ENCODE measurements at regions not wholly inside any gene's neighbourhood (a gene's known extent, or its start where the extent isn't known, plus 50 kb on each side); places are given as distances from the start of the nearest gene placed in this dataset.

DNA sequence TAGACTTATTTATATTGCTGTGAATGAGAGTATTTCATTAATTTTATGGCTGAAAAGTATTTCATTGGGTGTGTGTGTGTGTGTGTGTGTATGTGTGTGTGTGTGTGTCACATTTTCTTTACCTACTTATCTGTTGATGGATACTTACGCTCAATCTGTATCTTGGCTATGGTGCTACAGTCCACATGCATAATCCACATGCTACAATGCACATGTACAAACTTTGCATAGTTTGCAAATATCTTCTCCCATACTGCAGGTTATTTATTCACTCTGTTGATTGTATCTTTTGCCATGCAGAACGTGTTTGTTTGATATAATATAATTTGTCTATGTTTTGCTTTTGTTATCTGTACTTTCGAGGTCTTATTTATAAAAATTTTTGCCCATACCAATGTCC, 167.8 kb downstream of the RAB28 start:
- DNase-seq = no peak

- peak; percentile 22 for DNase-seq
Observed at GRCh38 chr4:13313856-13314255, 170.3 kb downstream of the RAB28 start.

- DNase-seq = no peak
Observed at GRCh38 chr4:13312264-13312663, 171.9 kb downstream of the RAB28 start.

DNA sequence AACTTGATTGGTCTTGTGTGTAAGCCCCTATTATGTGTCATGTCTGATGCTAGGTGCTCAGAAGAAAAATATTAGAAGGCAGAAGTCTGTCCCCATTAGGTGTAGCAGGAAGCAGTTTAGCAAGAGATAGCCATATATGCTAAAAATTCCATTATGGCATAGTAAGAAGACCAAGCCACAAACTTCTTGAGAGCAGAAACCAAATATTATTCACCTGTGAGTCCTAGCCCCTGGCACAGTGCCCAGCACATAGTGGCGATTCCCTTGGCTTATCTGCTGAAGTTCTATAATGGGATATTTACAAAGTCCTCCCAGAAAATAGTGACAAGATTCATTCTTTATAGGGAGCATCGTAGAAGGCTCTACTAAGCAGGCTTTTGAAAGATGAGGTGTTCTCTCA, 174.4 kb downstream of the RAB28 start:
- no peak for DNase-seq

GRCh38 chr4:13306356-13306755, 177.8 kb downstream of the RAB28 start:
- no peak for DNase-seq

GRCh38 chr4:13302876-13303275, 181.3 kb downstream of the RAB28 start:
- DNase-seq = no peak

DNA sequence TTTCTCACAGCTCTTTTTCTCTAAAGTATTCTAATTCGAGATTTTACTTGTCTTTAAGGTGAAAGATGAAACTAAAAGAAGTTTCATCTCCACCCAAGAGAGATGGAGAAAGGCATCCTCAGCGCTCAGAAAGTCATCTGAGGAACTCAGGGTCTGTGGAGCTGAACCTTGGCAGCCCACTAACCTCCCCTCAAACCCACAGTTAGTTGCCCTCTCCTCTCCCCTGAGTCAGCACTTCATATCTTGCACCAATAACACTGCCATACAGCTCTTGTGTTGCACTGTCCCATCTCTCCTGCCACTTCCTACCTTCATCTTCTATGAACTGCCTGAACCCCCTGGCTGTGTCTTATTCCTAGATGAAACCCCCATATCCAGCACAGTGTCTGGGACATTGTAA, 184.8 kb downstream of the RAB28 start:
- no peak for DNase-seq

DNA sequence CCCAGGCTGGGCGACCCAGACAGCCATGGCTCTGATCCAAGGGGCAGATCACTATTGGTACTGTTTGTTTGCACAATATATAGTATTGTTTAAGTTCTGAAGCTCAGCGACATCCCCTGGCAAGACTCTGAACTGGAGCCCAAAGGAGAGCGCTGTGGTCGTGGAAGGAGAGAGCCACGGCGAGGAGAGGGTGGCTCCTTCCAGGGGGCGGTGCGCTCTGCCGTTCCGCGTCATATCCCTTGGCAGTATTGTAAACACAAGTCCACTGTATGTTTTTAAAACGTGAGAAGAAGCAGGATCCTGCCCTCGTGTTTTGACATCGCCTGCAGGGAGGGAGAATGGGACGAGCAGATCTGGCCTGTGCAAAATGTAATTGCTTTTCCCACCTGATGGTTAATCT, 185.5 kb downstream of the RAB28 start:
- no peak for DNase-seq

DNA sequence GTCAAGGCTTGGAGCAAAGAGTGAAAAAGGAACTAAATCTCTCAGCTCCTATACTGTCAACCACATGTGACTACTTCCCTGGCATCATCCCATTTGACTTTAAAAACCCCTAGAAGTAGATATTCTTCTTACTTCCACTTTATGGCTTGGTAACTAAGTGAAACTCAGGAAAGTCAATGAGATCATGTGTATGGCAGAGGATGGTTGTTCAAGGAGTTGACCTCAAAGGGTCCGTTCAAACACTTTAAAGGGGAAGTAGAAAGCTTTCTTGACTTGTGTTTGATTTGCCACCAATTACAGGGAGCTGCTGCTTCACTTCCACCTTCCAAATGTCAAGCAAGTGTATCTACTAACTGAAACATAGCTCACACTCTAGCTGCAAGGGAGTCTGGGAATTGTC, 187.2 kb downstream of the RAB28 start:
- no peak for DNase-seq

DNA sequence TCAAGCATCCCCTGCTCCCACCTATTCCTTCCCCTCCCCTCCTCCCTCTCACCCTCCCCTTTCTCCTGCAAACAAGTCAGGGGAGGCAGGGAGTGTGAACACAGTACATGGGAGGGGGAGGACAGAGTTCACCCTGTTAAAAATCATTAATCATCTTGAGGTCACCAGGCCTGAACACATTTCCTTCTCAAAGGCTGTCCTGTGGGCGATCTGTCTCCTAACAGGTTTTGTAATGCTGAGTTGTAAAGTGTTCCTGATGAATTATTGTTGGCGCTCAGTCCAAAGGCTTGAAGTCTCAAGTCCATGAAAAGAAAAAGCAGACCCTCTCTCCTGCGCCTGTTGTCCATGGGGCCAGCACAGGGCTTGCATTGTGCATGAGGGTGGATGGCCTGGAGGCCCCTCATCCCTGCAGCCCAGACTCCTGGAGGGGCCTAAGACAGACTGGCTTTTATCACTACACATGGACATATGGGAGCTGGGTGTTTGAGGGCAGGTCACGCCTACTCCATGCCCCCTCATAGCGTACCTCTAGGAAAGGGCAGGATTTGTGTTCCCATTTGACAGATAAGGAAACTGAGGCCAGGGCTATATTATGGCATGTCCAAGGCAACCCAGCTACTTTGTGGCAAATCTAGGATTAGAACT, 189.1 kb downstream of the RAB28 start:
- no peak for DNase-seq

GRCh38 chr4:13292372-13292771, 191.8 kb downstream of the RAB28 start:
- no peak for DNase-seq

- DNase-seq = no peak
Observed at GRCh38 chr4:13289391-13289790, 194.7 kb downstream of the RAB28 start.

DNA sequence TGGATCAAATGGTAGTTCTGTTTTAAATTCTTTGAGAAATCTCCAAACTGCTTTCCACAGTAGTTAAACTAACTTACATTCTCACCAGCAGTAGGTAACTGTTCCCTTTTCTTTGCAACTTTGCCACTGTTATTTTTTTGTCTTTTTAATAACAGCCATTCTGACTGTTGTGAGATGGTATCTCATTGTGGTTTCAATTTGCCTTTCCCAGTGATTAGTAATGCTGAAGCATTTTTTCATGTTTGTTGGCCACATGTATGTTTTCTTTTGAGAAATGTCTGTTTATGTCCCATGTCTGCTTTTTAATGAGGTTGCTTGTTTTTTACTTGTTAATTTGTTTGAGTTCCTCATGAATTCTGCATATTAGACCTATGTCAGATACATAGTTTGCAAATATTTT, 198.8 kb downstream of the RAB28 start:
- no peak for DNase-seq

GRCh38 chr4:13284932-13285331, 199.2 kb downstream of the RAB28 start:
- no peak for DNase-seq

DNA sequence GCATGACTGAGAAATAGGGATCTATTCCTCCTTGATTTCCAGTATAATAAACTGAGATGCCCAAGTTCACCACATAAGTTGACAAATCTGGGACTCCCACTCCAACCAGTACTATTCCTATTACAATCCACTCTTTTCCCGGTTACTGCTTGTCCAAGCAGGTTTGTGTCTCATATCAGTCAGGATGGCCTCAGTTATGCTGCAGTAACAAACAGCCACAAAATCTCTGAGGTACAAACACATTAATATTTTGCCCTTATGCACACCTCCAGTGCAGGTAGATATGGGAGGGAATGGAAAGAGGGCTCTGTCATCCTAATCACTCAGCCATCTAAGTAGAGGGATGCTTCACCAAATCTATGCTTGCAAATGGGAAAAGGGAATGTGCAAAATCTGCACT, 207.8 kb downstream of the RAB28 start:
- no peak for DNase-seq

DNA sequence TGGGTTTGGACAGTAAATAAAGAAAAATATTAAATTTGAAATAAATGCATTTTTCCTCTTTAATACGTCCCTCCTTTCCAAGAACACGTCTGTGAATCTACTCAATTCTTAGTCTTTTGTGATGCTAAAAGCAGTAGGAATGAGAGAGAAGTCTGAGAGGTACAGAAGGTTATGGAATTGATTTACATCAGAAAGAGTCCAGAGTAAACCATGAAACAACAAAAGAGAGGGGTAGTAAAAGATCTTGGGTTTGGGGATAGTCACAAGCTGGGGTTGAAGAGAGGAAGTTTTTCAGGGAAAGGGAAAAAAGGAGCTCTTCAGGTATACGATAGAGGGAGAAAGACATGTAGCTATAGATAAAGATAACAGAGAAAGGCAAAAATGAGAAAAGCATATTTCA, 215.4 kb downstream of the RAB28 start:
- no peak for DNase-seq

GRCh38 chr4:13268165-13268564, 216.0 kb downstream of the RAB28 start:
- no peak for DNase-seq

DNA sequence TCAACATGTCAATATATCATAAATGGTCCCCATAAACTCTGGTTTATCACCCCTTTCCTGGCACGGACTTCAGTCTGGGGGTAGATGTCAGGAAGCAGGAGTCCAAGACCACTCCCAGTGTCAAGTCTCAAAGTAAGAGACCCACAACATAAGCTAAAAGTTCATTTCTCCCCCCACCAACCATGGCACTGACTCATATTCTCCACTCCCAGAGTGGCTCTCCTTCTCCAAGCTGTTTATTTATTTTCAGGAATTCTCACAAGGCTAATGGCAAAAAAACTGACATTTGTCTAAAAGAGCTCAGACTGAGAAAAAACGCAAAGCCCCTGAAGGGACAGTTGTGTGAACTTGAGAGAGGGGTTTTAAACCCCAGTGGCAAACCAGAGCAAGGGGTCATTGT, 217.0 kb downstream of the RAB28 start:
- DNase-seq = no peak

DNA sequence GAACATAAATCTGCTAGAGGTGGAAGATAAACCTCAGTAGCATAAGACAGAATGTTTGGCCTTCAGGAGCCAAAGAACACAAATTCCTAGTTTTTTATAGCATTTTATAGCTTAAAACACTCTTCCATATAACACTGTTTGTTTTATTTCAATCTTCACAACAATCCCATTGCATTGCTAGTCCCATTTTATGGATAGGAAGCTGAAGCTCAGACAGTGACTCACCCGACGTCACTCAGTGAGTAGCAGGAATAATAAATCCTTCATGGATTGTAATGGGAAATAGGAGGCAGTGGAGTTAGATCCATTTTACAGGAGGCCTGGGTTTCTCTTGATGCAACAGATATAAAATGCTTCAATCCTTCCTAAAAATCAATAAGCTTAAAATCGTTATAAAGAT, 217.5 kb downstream of the RAB28 start:
- no peak for DNase-seq

DNA sequence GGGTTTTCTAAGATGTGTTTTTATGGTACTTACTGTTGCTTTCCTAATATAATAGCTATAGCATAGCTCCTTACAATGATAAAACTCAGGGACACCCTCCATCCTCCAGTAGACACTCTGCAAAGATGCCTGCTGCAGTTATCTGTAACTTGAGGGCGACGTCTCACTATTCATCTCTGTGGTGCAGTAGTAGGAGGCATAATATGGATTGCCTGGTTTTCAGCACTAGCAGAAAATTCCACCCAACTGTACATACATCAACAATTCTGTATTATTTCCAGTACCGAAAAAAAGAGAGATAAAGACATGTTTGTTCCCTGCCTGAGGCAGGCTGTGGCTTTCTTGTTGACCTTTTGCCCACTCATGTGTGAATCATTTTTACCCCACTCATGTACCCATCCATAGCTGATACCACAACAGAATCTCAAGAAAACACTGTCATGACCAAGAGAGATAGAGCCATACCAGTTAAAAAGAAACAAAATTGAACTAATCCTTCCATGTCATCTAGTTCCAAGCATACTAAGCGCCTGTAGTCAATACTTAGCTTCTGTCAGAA, 220.1 kb downstream of the RAB28 start:
- DNase-seq = no peak

- DNase-seq = no peak
Observed at GRCh38 chr4:13262816-13263215, 221.3 kb downstream of the RAB28 start.

DNA sequence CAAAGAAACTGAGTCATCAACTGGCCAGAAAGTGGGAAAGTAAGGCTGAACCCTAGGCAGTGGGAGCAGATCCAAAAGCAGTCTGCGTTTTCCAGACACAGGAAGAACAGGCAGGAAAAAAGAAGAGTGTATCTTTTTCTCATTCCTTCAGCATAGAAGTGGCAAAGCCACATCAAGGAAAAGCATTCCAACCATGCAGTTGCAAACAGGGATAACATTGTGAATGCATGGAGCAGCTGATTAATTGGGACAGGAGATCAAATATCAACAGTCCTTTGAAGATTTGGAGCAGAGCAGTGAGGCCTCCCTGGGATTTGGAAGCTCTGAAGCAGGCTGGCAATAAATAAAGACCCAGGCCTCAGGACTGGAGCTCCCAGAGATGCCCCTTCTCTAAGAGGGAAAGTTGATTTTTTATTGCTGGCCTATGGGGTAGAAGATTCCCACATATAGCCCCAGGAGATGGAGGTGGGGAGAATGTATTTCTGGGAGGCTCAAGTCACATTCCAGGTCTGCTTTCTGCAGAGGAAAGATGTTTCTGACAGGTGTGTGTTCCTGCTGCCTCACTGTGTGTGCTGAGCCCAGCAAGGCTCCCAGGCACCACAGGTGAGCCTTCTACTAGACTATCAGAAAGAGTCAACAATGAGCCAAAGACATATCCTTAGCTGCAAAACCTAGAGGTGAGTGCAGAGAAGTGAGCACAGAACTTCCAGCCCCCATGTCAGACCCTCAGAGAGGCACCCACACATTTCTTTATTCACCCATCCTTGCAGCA, 222.5 kb downstream of the RAB28 start:
- no peak for DNase-seq

GRCh38 chr4:13260513-13260912, 223.6 kb downstream of the RAB28 start:
- no peak for DNase-seq

GRCh38 chr4:13250263-13250662, 233.9 kb downstream of the RAB28 start:
- no peak for DNase-seq

Data from NCI-H345 (cell line).